ENCODE measurements at regions not wholly inside any gene's neighbourhood (a gene's known extent, or its start where the extent isn't known, plus 50 kb on each side); places are given as distances from the start of the nearest gene placed in this dataset.

- peaks cover 5% of the 10 kb centered on the region for H3K4me1 ChIP-seq (ENCODE audit: control insufficient read depth, insufficient read depth, low read depth, low read length)
- H3K9me3 ChIP-seq (ENCODE audit: control insufficient read depth, low read length) = no peaks in the 10 kb centered on the region
- no peak overlapping the region for H4K8ac ChIP-seq (ENCODE audit: low read length)
- H3K4me2 ChIP-seq (ENCODE audit: low read length, poor library complexity, severe bottlenecking) = no peak overlapping the region
- no peak overlapping the region for H2BK15ac ChIP-seq (ENCODE audit: low read depth, poor library complexity, severe bottlenecking)
- H4K91ac ChIP-seq (ENCODE audit: low read length) = no peak overlapping the region
- no peaks in the 10 kb centered on the region for H3K36me3 ChIP-seq (ENCODE audit: control insufficient read depth in 1 of 2, insufficient read depth in 2 of 2, low read depth in 1 of 2, low read length in 2 of 2)
- peak; percentile 70 for DNase-seq
- H3K4ac ChIP-seq (ENCODE audit: low read depth in 1 of 2, low read length in 2 of 2) = no peak overlapping the region
- H3K27me3 ChIP-seq (ENCODE audit: control insufficient read depth in 1 of 2, insufficient read depth in 1 of 2, low read length in 2 of 2) = no peaks in the 10 kb centered on the region
- no peak overlapping the region for H3K14ac ChIP-seq (ENCODE audit: low read length in 2 of 2)
- no peak overlapping the region for H3K9ac ChIP-seq (ENCODE audit: low read length)
- no peak overlapping the region for H2BK5ac ChIP-seq (ENCODE audit: low read depth, low read length, poor library complexity, severe bottlenecking)
- H2AK5ac ChIP-seq (ENCODE audit: low read length, severe bottlenecking) = no peak overlapping the region
- H2AFZ ChIP-seq (ENCODE audit: low read depth, low read length) = no peak overlapping the region
- WGBS = 35% methylated on average over 2 of the region's 3 CpGs
- no peak overlapping the region for H2BK12ac ChIP-seq (ENCODE audit: low read length in 2 of 2)
- H3K79me1 ChIP-seq (replicated peaks; ENCODE audit: low read length, poor library complexity, severe bottlenecking) = no peaks in the 10 kb centered on the region
- H3K27ac ChIP-seq (ENCODE audit: low read length, poor library complexity, severe bottlenecking) = no peak overlapping the region
- no peak overlapping the region for H3K18ac ChIP-seq (ENCODE audit: low read depth in 1 of 2, low read length in 2 of 2)
- no peak overlapping the region for H2BK120ac ChIP-seq (ENCODE audit: low read depth, low read length)
- no peak overlapping the region for H3K23ac ChIP-seq (ENCODE audit: low read length in 2 of 2)
- H3K4me3 ChIP-seq (ENCODE audit: insufficient read depth in 1 of 2, low read depth in 1 of 2, low read length in 2 of 2) = no peak overlapping the region
Measured at GRCh38 chr4:110270492-110271197, 72.2 kb upstream of the ELOVL6 start.

GRCh38 chr4:110268790-110269189 is 70.4 kb upstream of the ELOVL6 start:
- WGBS = 95% methylated on average over 5 of the region's 5 CpGs
- DNase-seq = no peak
- no peak overlapping the region for H4K8ac ChIP-seq (ENCODE audit: low read length)
- no peak overlapping the region for H3K14ac ChIP-seq (ENCODE audit: low read length in 2 of 2)
- H3K4ac ChIP-seq (ENCODE audit: low read depth in 1 of 2, low read length in 2 of 2) = no peak overlapping the region
- no peaks in the 10 kb centered on the region for H3K36me3 ChIP-seq (ENCODE audit: control insufficient read depth in 1 of 2, insufficient read depth in 2 of 2, low read depth in 1 of 2, low read length in 2 of 2)
- no peak overlapping the region for H3K4me2 ChIP-seq (ENCODE audit: low read length, poor library complexity, severe bottlenecking)
- no peak overlapping the region for H2BK12ac ChIP-seq (ENCODE audit: low read length in 2 of 2)
- no peak overlapping the region for H3K23ac ChIP-seq (ENCODE audit: low read length in 2 of 2)
- peaks cover 3% of the 10 kb centered on the region for H3K9me3 ChIP-seq (ENCODE audit: control insufficient read depth, low read length)
- no peak overlapping the region for H3K27ac ChIP-seq (ENCODE audit: low read length, poor library complexity, severe bottlenecking)
- no peak overlapping the region for H2AFZ ChIP-seq (ENCODE audit: low read depth, low read length)
- no peak overlapping the region for H3K9ac ChIP-seq (ENCODE audit: low read length)
- no peak overlapping the region for H2BK120ac ChIP-seq (ENCODE audit: low read depth, low read length)
- H2BK5ac ChIP-seq (ENCODE audit: low read depth, low read length, poor library complexity, severe bottlenecking) = no peak overlapping the region
- H2AK5ac ChIP-seq (ENCODE audit: low read length, severe bottlenecking) = no peak overlapping the region
- no peak overlapping the region for H3K18ac ChIP-seq (ENCODE audit: low read depth in 1 of 2, low read length in 2 of 2)
- no peak overlapping the region for H3K4me3 ChIP-seq (ENCODE audit: insufficient read depth in 1 of 2, low read depth in 1 of 2, low read length in 2 of 2)
- no peaks in the 10 kb centered on the region for H3K27me3 ChIP-seq (ENCODE audit: control insufficient read depth in 1 of 2, insufficient read depth in 1 of 2, low read length in 2 of 2)
- H4K91ac ChIP-seq (ENCODE audit: low read length) = no peak overlapping the region
- H3K4me1 ChIP-seq (ENCODE audit: control insufficient read depth, insufficient read depth, low read depth, low read length) = peaks cover 5% of the 10 kb centered on the region
- H2BK15ac ChIP-seq (ENCODE audit: low read depth, poor library complexity, severe bottlenecking) = no peak overlapping the region
- no peaks in the 10 kb centered on the region for H3K79me1 ChIP-seq (replicated peaks; ENCODE audit: low read length, poor library complexity, severe bottlenecking)

DNA sequence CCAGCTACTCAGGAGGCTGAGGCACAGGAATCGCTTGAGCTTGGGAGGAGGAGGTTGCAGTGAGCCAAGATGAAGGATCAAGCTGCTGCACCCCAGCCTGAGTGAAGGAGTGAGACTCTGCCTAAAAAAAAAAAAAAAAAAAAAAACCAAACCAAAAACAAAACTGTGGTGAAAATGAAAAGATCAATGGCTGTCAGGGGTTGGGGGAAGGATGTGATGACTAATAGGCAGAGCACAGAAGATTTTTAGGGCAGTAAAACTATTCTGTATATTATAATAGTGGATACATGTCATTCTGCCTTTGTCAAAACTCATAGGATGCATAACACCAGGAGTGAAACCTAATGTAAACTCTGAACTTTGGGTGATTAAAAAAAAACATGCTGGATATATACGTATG is 69.9 kb upstream of the ELOVL6 start:
- Histone ChIP-seq H2BK12ac (ENCODE audit: low read length in 2 of 2) (no peak overlapping the region), H3K4me1 (ENCODE audit: control insufficient read depth, insufficient read depth, low read depth, low read length) (peaks cover 4% of the 10 kb centered on the region), H2AFZ (ENCODE audit: low read depth, low read length) (no peak overlapping the region), H3K9ac (ENCODE audit: low read length) (no peak overlapping the region), H3K18ac (ENCODE audit: low read depth in 1 of 2, low read length in 2 of 2) (no peak overlapping the region), H3K4me2 (ENCODE audit: low read length, poor library complexity, severe bottlenecking) (no peak overlapping the region), H3K27ac (ENCODE audit: low read length, poor library complexity, severe bottlenecking) (no peak overlapping the region), H3K79me1 (replicated peaks; ENCODE audit: low read length, poor library complexity, severe bottlenecking) (no peaks in the 10 kb centered on the region), H2AK5ac (ENCODE audit: low read length, severe bottlenecking) (no peak overlapping the region), H3K36me3 (ENCODE audit: control insufficient read depth in 1 of 2, insufficient read depth in 2 of 2, low read depth in 1 of 2, low read length in 2 of 2) (no peaks in the 10 kb centered on the region), H3K4ac (ENCODE audit: low read depth in 1 of 2, low read length in 2 of 2) (no peak overlapping the region), H2BK5ac (ENCODE audit: low read depth, low read length, poor library complexity, severe bottlenecking) (no peak overlapping the region), H3K14ac (ENCODE audit: low read length in 2 of 2) (no peak overlapping the region), H3K27me3 (ENCODE audit: control insufficient read depth in 1 of 2, insufficient read depth in 1 of 2, low read length in 2 of 2) (no peaks in the 10 kb centered on the region), H3K4me3 (ENCODE audit: insufficient read depth in 1 of 2, low read depth in 1 of 2, low read length in 2 of 2) (no peak overlapping the region), H2BK15ac (ENCODE audit: low read depth, poor library complexity, severe bottlenecking) (no peak overlapping the region), H4K91ac (ENCODE audit: low read length) (no peak overlapping the region), H2BK120ac (ENCODE audit: low read depth, low read length) (no peak overlapping the region), H4K8ac (ENCODE audit: low read length) (no peak overlapping the region), H3K23ac (ENCODE audit: low read length in 2 of 2) (no peak overlapping the region), H3K9me3 (ENCODE audit: control insufficient read depth, low read length) (peaks cover 3% of the 10 kb centered on the region)
- no peak for DNase-seq
- no CpG with 5 or more reads among the region's 2 CpGs for WGBS

DNA sequence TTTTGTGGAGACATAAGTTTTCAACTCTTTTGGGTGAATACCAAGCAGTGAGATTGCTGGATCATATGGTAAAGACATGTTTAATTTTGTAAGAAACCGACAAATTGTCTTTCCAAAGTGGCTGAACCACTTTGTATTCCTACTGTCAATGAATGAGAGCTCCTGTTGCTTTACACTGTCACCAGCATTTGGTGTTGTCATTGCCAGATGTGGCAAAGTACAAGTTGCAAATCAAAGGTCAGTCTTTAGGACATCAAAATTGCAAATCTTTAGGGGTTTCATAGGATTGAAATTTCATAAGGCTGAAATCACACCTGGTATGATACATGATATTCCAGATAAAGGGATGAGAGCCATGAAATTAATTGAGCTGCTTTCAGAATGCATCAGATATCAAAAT is 67.7 kb upstream of the ELOVL6 start:
- Histone ChIP-seq H3K9me3 (ENCODE audit: control insufficient read depth, low read length) (peaks cover 3% of the 10 kb centered on the region), H3K79me1 (replicated peaks; ENCODE audit: low read length, poor library complexity, severe bottlenecking) (no peaks in the 10 kb centered on the region), H3K18ac (ENCODE audit: low read depth in 1 of 2, low read length in 2 of 2) (no peak overlapping the region), H2BK5ac (ENCODE audit: low read depth, low read length, poor library complexity, severe bottlenecking) (no peak overlapping the region), H3K14ac (ENCODE audit: low read length in 2 of 2) (no peak overlapping the region), H2BK12ac (ENCODE audit: low read length in 2 of 2) (no peak overlapping the region), H3K4me1 (ENCODE audit: control insufficient read depth, insufficient read depth, low read depth, low read length) (peaks cover 1% of the 10 kb centered on the region), H2AFZ (ENCODE audit: low read depth, low read length) (no peak overlapping the region), H3K4me2 (ENCODE audit: low read length, poor library complexity, severe bottlenecking) (no peak overlapping the region), H2BK120ac (ENCODE audit: low read depth, low read length) (no peak overlapping the region), H4K8ac (ENCODE audit: low read length) (no peak overlapping the region), H3K27me3 (ENCODE audit: control insufficient read depth in 1 of 2, insufficient read depth in 1 of 2, low read length in 2 of 2) (no peaks in the 10 kb centered on the region), H2BK15ac (ENCODE audit: low read depth, poor library complexity, severe bottlenecking) (no peak overlapping the region), H3K27ac (ENCODE audit: low read length, poor library complexity, severe bottlenecking) (no peak overlapping the region), H2AK5ac (ENCODE audit: low read length, severe bottlenecking) (no peak overlapping the region), H4K91ac (ENCODE audit: low read length) (no peak overlapping the region), H3K36me3 (ENCODE audit: control insufficient read depth in 1 of 2, insufficient read depth in 2 of 2, low read depth in 1 of 2, low read length in 2 of 2) (no peaks in the 10 kb centered on the region), H3K4ac (ENCODE audit: low read depth in 1 of 2, low read length in 2 of 2) (no peak overlapping the region), H3K9ac (ENCODE audit: low read length) (no peak overlapping the region), H3K23ac (ENCODE audit: low read length in 2 of 2) (no peak overlapping the region), H3K4me3 (ENCODE audit: insufficient read depth in 1 of 2, low read depth in 1 of 2, low read length in 2 of 2) (no peak overlapping the region)
- no peak for DNase-seq
- WGBS = 65% methylated on average over 1 of the region's 1 CpG
